SK-N-SH treated with all-trans-retinoic acid at 6 μM for 48 hours (cell line): ENCODE measurements at regions not wholly inside any gene's neighbourhood (a gene's known extent, or its start where the extent isn't known, plus 50 kb on each side); places are given as distances from the start of the nearest gene placed in this dataset.

Experiments
- ATAC-seq: fragments of 200-7000 bp; cut with Tn5 transposase; 3 replicates; pipeline ENCODE4 v1.9.1; 2020; ENCODE audit warnings: mild to moderate bottlenecking, moderate library complexity
- ARNTL ChIP-seq: fragments of 450-650 bp; formaldehyde crosslinking; IDR thresholded peaks from 2 replicates; pipeline ENCODE4 v1.5.0; 2020; ENCODE audit warnings: low read depth, mild to moderate bottlenecking, moderate library complexity, borderline replicate concordance
- BACH2 ChIP-seq: fragments of 250-450 bp; sonication (Bioruptor Pico); IDR thresholded peaks from 2 replicates; pipeline ENCODE4 v1.9.0; 2021; ENCODE audit warnings: mild to moderate bottlenecking, borderline replicate concordance
- CSDC2 ChIP-seq: fragments of 250-450 bp; sonication (Bioruptor Pico); IDR thresholded peaks from 2 replicates; pipeline ENCODE4 v1.5.0; 2020; ENCODE audit warnings: mild to moderate bottlenecking, moderate library complexity
- ESRRG ChIP-seq: fragments of 250-450 bp; sonication (Bioruptor Pico); IDR thresholded peaks from 2 replicates; pipeline ENCODE4 v1.6.1; 2021; ENCODE audit warnings: mild to moderate bottlenecking
- GLIS3 ChIP-seq: fragments of 250-450 bp; sonication (Bioruptor Pico); IDR thresholded peaks from 2 replicates; pipeline ENCODE4 v1.5.0; 2020; ENCODE audit warnings: mild to moderate bottlenecking, moderate library complexity
- ISL1 ChIP-seq: fragments of 250-450 bp; sonication (Bioruptor Pico); IDR thresholded peaks from 2 replicates; pipeline ENCODE4 v2.1.2; 2022; ENCODE audit warnings: mild to moderate bottlenecking, moderate library complexity
- OSR1 ChIP-seq: fragments of 250-450 bp; sonication (Bioruptor Pico); IDR thresholded peaks from 2 replicates; pipeline ENCODE4 v1.8.0; 2022; ENCODE audit warnings: moderate library complexity, mild to moderate bottlenecking, inconsistent platforms
- PPARA ChIP-seq: fragments of 250-450 bp; sonication (Bioruptor Pico); IDR thresholded peaks from 2 replicates; pipeline ENCODE4 v1.5.0; 2020; ENCODE audit warnings: mild to moderate bottlenecking, borderline replicate concordance
- RARB ChIP-seq: fragments of 250-450 bp; sonication (Bioruptor Pico); IDR thresholded peaks from 2 replicates; pipeline ENCODE4 v1.8.0; 2021; ENCODE audit warnings: mild to moderate bottlenecking, moderate library complexity
- TCF4 ChIP-seq: fragments of 250-450 bp; sonication (Bioruptor Pico); IDR thresholded peaks from 2 replicates; pipeline ENCODE4 v1.8.0; 2021; ENCODE audit warnings: mild to moderate bottlenecking, moderate library complexity, borderline replicate concordance
- TOX ChIP-seq: fragments of 250-450 bp; sonication (Bioruptor Pico); IDR thresholded peaks from 2 replicates; pipeline ENCODE4 v1.8.0; 2021; ENCODE audit warnings: mild to moderate bottlenecking, moderate library complexity, borderline replicate concordance
- ZC3H10 ChIP-seq: fragments of 250-450 bp; sonication (Bioruptor Pico); IDR thresholded peaks from 2 replicates; pipeline ENCODE4 v1.5.1; 2021; ENCODE audit warnings: mild to moderate bottlenecking, moderate library complexity
- ZFP3 ChIP-seq: fragments of 250-450 bp; sonication (Bioruptor Pico); IDR thresholded peaks from 2 replicates; pipeline ENCODE4 v1.5.0; 2020; ENCODE audit warnings: mild to moderate bottlenecking, moderate library complexity
- ZFP30 ChIP-seq: fragments of 450-650 bp; formaldehyde crosslinking; IDR thresholded peaks from 2 replicates; pipeline ENCODE4 v1.5.0; 2022; ENCODE audit warnings: mild to moderate bottlenecking, moderate library complexity
- ZNF565 ChIP-seq: fragments of 450-650 bp; formaldehyde crosslinking; conservative IDR thresholded peaks from 2 replicates; pipeline ENCODE4 v1.5.0; 2020; ENCODE audit warnings: low read depth, mild to moderate bottlenecking, moderate library complexity
- ZNF70 ChIP-seq: fragments of 450-650 bp; formaldehyde crosslinking; IDR thresholded peaks from 2 replicates; pipeline ENCODE4 v1.5.0; 2020; ENCODE audit warnings: mild to moderate bottlenecking, moderate library complexity
- ZNF8 ChIP-seq: fragments of 450-650 bp; formaldehyde crosslinking; IDR thresholded peaks from 2 replicates; pipeline ENCODE4 v1.5.0; 2020; ENCODE audit warnings: mild to moderate bottlenecking, moderate library complexity
- TF ChIP-seq, protein P1 (sequence below): fragments of 250-450 bp; sonication (Bioruptor Pico); IDR thresholded peaks from 2 replicates; pipeline ENCODE4 v1.8.0; 2020; ENCODE audit warnings: mild to moderate bottlenecking, moderate library complexity, borderline replicate concordance
- TF ChIP-seq, protein P2 (sequence below): fragments of 250-450 bp; sonication (Bioruptor Pico); IDR thresholded peaks from 2 replicates; pipeline ENCODE4 v1.5.0; 2020; ENCODE audit warnings: mild to moderate bottlenecking, moderate library complexity
- TF ChIP-seq, protein P3 (sequence below): fragments of 250-450 bp; sonication (Bioruptor Pico); IDR thresholded peaks from 2 replicates; pipeline ENCODE4 v1.5.1; 2021; ENCODE audit warnings: mild to moderate bottlenecking, moderate library complexity

DNA sequence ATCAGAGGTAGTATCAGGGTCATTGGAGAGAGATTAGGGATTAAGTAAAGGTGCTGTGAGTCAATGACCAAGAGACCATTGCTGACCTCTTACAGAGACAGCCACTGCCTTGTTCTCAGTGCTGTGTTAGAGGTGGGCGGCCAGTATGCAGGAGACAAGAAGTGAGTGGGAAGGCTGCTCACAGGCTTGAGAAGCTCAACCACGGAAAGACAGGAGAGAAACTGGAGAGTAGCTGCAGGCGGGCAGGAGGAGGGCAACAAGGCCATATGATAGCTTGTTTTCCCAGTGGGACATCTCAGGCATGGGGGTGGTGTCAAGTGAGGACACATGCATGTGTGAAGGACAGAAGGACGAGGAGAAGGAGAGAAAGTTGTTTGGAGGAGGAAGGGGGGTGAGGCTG, 237.3 kb downstream of the PDCD6IP start:
- ATAC-seq = no peak
- TF ChIP-seq, protein P1, sequence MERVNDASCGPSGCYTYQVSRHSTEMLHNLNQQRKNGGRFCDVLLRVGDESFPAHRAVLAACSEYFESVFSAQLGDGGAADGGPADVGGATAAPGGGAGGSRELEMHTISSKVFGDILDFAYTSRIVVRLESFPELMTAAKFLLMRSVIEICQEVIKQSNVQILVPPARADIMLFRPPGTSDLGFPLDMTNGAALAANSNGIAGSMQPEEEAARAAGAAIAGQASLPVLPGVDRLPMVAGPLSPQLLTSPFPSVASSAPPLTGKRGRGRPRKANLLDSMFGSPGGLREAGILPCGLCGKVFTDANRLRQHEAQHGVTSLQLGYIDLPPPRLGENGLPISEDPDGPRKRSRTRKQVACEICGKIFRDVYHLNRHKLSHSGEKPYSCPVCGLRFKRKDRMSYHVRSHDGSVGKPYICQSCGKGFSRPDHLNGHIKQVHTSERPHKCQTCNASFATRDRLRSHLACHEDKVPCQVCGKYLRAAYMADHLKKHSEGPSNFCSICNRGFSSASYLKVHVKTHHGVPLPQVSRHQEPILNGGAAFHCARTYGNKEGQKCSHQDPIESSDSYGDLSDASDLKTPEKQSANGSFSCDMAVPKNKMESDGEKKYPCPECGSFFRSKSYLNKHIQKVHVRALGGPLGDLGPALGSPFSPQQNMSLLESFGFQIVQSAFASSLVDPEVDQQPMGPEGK = no peak
- TF ChIP-seq BACH2 (CRISPR knock-in tag) (no peak), TOX (CRISPR knock-in tag) (no peak), RARB (CRISPR knock-in tag) (no peak), ZNF70 (CRISPR knock-in tag) (no peak), PPARA (no peak), ZFP3 (CRISPR knock-in tag) (no peak), ZNF565 (no peak), ISL1 (CRISPR knock-in tag) (no peak), ESRRG (no peak), TCF4 (CRISPR knock-in tag) (no peak), ZC3H10 (CRISPR knock-in tag) (no peak), ARNTL (CRISPR knock-in tag) (no peak), ZNF8 (CRISPR knock-in tag) (no peak), OSR1 (no peak)
- TF ChIP-seq, protein P2, sequence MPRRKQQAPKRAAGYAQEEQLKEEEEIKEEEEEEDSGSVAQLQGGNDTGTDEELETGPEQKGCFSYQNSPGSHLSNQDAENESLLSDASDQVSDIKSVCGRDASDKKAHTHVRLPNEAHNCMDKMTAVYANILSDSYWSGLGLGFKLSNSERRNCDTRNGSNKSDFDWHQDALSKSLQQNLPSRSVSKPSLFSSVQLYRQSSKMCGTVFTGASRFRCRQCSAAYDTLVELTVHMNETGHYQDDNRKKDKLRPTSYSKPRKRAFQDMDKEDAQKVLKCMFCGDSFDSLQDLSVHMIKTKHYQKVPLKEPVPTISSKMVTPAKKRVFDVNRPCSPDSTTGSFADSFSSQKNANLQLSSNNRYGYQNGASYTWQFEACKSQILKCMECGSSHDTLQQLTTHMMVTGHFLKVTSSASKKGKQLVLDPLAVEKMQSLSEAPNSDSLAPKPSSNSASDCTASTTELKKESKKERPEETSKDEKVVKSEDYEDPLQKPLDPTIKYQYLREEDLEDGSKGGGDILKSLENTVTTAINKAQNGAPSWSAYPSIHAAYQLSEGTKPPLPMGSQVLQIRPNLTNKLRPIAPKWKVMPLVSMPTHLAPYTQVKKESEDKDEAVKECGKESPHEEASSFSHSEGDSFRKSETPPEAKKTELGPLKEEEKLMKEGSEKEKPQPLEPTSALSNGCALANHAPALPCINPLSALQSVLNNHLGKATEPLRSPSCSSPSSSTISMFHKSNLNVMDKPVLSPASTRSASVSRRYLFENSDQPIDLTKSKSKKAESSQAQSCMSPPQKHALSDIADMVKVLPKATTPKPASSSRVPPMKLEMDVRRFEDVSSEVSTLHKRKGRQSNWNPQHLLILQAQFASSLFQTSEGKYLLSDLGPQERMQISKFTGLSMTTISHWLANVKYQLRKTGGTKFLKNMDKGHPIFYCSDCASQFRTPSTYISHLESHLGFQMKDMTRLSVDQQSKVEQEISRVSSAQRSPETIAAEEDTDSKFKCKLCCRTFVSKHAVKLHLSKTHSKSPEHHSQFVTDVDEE (CRISPR knock-in tag) = no peak
- TF ChIP-seq, protein P3, sequence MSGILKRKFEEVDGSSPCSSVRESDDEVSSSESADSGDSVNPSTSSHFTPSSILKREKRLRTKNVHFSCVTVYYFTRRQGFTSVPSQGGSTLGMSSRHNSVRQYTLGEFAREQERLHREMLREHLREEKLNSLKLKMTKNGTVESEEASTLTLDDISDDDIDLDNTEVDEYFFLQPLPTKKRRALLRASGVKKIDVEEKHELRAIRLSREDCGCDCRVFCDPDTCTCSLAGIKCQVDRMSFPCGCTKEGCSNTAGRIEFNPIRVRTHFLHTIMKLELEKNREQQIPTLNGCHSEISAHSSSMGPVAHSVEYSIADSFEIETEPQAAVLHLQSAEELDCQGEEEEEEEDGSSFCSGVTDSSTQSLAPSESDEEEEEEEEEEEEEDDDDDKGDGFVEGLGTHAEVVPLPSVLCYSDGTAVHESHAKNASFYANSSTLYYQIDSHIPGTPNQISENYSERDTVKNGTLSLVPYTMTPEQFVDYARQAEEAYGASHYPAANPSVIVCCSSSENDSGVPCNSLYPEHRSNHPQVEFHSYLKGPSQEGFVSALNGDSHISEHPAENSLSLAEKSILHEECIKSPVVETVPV = no peak

DNA sequence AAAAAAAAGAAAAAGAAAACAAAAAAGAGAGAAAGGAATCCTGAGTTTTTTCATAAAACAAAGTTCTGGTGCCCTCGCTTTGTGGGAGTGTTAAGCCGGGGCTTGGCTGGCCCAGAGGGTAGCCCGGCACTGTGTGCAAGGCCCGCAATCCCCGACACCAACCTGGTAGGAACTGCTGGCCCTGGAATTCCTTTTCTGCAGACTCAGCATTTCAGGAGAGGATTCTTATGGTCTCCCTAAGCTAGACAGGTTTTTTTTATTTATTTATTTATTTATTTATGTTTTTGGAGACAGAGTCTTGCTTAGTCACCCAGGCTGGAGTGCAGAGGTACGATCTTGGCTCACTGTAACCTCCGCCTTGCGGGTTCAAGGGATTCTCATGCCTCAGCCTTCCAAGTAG, 238.8 kb downstream of the PDCD6IP start:
- ATAC-seq = no peak
- TF ChIP-seq PPARA (no peak), GLIS3 (CRISPR knock-in tag) (no peak), ARNTL (CRISPR knock-in tag) (no peak), TCF4 (CRISPR knock-in tag) (no peak), TOX (CRISPR knock-in tag) (no peak), BACH2 (CRISPR knock-in tag) (no peak), CSDC2 (CRISPR knock-in tag) (no peak), ZFP30 (CRISPR knock-in tag) (no peak), ZNF565 (no peak), RARB (CRISPR knock-in tag) (no peak), ISL1 (CRISPR knock-in tag) (no peak), ZFP3 (CRISPR knock-in tag) (no peak), ZNF70 (CRISPR knock-in tag) (no peak)
- TF ChIP-seq, protein P1 = no peak
- TF ChIP-seq, protein P2 (CRISPR knock-in tag) = no peak
- TF ChIP-seq, protein P3 = no peak
